Breast epithelium (tissue), 4 donors: ENCODE measurements at regions not wholly inside any gene's neighbourhood (a gene's known extent, or its start where the extent isn't known, plus 50 kb on each side); places are given as distances from the start of the nearest gene placed in this dataset.

Source experiments
- DNase-seq, 2 donors: peaks; one replicate each; pipeline ENCODE4 v3.0.0-alpha.2; 2019; ENCODE audit warnings: low spot score in 2 of 2
- H3K27ac ChIP-seq, 2 donors: fragments of 200-600 bp; sonication (generic) in 1 of 2; one replicate each; pipeline ENCODE4 v1.5.1; 2016 to 2019; ENCODE audit warnings: mild to moderate bottlenecking in 1 of 2
- H3K27me3 ChIP-seq, 2 donors: fragments of 200-600 bp; sonication (generic) in 1 of 2; one replicate each; pipeline versions ENCODE4 v1.5.1 to v1.6.0; 2017 to 2019; ENCODE audit warnings: control low read depth in 1 of 2, mild to moderate bottlenecking in 1 of 2
- H3K36me3 ChIP-seq: fragments of 200-600 bp; one replicate; pipeline ENCODE4 v1.5.1; 2019
- H3K4me1 ChIP-seq, 2 donors: fragments of 200-600 bp; sonication (generic); one replicate each; pipeline ENCODE4 v1.5.1; 2016 to 2019; ENCODE audit warnings: control low read depth in 1 of 2
- H3K4me3 ChIP-seq, 3 donors: fragments of 200-600 bp; sonication (generic); 1 replicate in 2 of 3; 2 replicates in 1 of 3; pipeline ENCODE4 v1.5.1; 2016 to 2019; ENCODE audit warnings: mild to moderate bottlenecking in 3 of 3, moderate library complexity in 2 of 3
- H3K9me3 ChIP-seq, 2 donors: fragments of 200-600 bp; sonication (generic) in 1 of 2; one replicate each; pipeline ENCODE4 v1.5.1; 2016 to 2019; ENCODE audit warnings: control low read depth in 1 of 2
- POLR2A ChIP-seq: fragments of 450-650 bp; IDR thresholded peaks from one replicate; pipeline ENCODE4 v1.6.1; 2016; ENCODE audit warnings: antibody characterized with exemption, mild to moderate bottlenecking, moderate library complexity
- POLR2AphosphoS5 ChIP-seq, 3 donors: sonication (generic); formaldehyde crosslinking; IDR thresholded peaks; one replicate each; pipeline ENCODE4 v1.6.1; 2017; ENCODE audit warnings: antibody characterized with exemption in 3 of 3
- intact Hi-C: fragments of 100-400 bp; cut with DNase I; formaldehyde crosslinking; loops from one replicate; pipeline ENCODE4 v1.15.1; 2023; ENCODE audit warnings: low total_unique reads
- TF ChIP-seq, protein P1 (sequence below), 3 donors: fragments of 450-650 bp; IDR thresholded peaks; one replicate each; pipeline ENCODE4 v1.5.1; 2016 to 2017; ENCODE audit warnings: antibody characterized with exemption in 3 of 3, mild to moderate bottlenecking in 3 of 3, moderate library complexity in 3 of 3

DNA sequence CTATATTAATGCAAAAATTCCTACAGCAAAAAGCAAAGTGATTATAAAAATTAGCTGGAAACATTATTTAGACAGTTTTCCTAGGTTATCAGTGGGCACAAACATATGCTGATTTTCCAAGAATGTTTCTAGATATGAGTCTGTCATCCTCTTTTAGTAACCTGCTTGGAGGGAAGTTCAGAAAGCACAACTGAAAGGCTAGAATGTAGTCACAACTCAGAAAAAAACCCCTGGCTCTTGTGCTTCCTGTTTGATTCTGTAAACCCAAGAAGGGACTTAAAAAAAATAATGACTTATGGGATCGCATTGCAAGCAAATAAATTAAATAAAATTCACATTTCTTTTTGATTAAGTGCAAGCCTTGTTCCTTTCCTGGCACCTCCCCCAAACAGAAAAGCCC is 708.4 kb upstream of the EPHA7 start:
- Histone ChIP-seq H3K4me3 (no peak overlapping the region), H3K9me3 (no peaks in the 10 kb centered on the region), H3K27me3 (no peaks in the 10 kb centered on the region), H3K27ac (no peak overlapping the region), H3K36me3 (no peaks in the 10 kb centered on the region), H3K4me1 (no peaks in the 10 kb centered on the region)
- intact Hi-C loops: no loop called here
- TF ChIP-seq POLR2A: no peak
- no peak for TF ChIP-seq POLR2AphosphoS5 (IDR thresholded peaks at IDR 0.05)
- TF ChIP-seq, protein P1, sequence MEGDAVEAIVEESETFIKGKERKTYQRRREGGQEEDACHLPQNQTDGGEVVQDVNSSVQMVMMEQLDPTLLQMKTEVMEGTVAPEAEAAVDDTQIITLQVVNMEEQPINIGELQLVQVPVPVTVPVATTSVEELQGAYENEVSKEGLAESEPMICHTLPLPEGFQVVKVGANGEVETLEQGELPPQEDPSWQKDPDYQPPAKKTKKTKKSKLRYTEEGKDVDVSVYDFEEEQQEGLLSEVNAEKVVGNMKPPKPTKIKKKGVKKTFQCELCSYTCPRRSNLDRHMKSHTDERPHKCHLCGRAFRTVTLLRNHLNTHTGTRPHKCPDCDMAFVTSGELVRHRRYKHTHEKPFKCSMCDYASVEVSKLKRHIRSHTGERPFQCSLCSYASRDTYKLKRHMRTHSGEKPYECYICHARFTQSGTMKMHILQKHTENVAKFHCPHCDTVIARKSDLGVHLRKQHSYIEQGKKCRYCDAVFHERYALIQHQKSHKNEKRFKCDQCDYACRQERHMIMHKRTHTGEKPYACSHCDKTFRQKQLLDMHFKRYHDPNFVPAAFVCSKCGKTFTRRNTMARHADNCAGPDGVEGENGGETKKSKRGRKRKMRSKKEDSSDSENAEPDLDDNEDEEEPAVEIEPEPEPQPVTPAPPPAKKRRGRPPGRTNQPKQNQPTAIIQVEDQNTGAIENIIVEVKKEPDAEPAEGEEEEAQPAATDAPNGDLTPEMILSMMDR (IDR thresholded peaks at IDR 0.05): no peak
- no peak for DNase-seq

DNA sequence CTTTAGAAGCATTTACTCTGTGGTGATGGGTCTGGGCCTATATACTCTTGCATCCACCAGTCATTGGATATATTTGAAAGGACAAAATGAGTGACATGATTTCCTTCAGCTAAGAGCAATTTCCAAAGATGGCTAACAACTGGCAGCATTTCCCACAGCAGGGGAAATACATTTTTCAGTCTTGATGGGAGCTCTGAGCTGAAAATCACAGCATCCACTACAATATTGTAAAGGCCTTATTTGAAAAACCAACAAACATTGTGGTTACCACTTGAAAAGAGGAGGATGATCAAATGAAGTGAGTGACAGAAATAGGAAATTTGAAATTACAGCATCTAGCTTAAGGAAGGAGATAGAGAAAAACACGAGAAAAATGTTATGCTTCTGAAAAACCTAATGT is 705.0 kb upstream of the EPHA7 start:
- H3K9me3 ChIP-seq: no peaks in the 10 kb centered on the region
- TF ChIP-seq POLR2A: no peak
- TF ChIP-seq, protein P1 (IDR thresholded peaks at IDR 0.05): no peak
- no peak for TF ChIP-seq POLR2AphosphoS5 (IDR thresholded peaks at IDR 0.05)
- no peaks in the 10 kb centered on the region for H3K36me3 ChIP-seq
- no peak for DNase-seq
- H3K27ac ChIP-seq: no peak overlapping the region
- H3K4me1 ChIP-seq: no peaks in the 10 kb centered on the region
- H3K27me3 ChIP-seq: no peaks in the 10 kb centered on the region
- H3K4me3 ChIP-seq: no peak overlapping the region
- intact Hi-C loops: no loop called here

DNA sequence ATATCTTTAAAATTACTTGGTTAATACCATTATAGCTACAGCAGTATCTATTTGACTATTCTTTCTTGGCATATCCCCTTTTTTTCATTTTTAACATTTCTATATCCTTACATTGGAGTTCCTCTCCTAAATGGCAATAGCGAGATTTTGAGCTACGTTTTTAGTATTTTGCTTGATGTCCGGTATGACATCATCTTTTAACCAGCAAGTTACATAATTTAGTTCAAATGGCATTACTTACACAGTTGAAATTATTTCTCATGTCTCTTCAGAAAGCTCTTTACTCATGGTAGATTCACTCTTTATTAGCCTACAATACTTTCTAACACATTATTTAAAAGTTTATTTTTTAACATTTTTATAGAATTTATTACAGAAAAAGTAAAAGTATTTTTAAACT is 701.7 kb upstream of the EPHA7 start:
- Histone ChIP-seq H3K9me3 (no peaks in the 10 kb centered on the region), H3K27me3 (no peaks in the 10 kb centered on the region), H3K27ac (no peak overlapping the region), H3K4me3 (no peak overlapping the region), H3K4me1 (no peaks in the 10 kb centered on the region), H3K36me3 (no peaks in the 10 kb centered on the region)
- intact Hi-C loops: no loop called here
- TF ChIP-seq POLR2A: no peak
- TF ChIP-seq, protein P1 (IDR thresholded peaks at IDR 0.05): no peak
- no peak for TF ChIP-seq POLR2AphosphoS5 (IDR thresholded peaks at IDR 0.05)
- DNase-seq: no peak

DNA sequence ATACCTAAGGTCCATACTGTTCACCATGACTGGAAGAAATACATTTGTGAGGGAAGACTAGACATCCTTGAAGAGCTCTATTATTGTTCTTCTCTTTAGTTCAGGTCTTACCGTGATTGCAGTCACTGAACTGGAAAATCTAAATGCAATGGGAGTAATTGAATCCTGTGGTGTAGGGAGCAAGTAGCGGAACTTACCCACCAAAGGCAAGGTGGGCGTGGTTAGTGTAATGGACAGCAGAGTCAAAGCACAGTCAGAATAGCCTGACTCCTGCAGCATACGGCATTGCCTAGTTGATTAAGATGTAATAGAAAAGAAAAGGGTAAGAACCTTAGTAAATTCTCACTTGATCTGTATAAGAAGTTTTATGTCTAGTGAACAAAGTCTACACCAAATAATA is 679.7 kb upstream of the EPHA7 start:
- Histone ChIP-seq H3K9me3 (no peaks in the 10 kb centered on the region), H3K27me3 (no peaks in the 10 kb centered on the region), H3K36me3 (no peaks in the 10 kb centered on the region), H3K4me3 (no peak overlapping the region), H3K4me1 (no peaks in the 10 kb centered on the region), H3K27ac (no peak overlapping the region)
- no peak for DNase-seq
- intact Hi-C loops: no loop called here
- TF ChIP-seq POLR2AphosphoS5 (IDR thresholded peaks at IDR 0.05): no peak
- TF ChIP-seq POLR2A: no peak
- TF ChIP-seq, protein P1 (IDR thresholded peaks at IDR 0.05): no peak

DNA sequence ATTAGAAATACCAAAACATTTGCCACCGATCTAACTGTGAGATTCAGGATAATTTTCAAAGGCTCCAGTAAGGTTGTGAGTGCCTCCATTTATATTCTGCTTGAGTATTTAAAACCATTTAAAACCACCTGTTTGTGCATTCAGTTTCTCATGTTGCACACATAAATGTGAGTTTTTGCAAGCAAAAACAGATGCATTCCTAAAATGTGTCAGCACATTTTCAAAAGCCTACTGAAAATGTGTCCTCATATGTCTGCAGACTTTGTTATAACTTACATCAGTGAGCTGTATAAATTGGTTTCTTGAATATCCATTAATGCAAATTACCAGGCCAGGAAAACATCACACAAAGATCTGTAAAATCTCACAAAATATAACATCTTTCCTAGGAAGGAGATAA is 676.6 kb upstream of the EPHA7 start:
- DNase-seq: no peak
- Histone ChIP-seq H3K27ac (no peak overlapping the region), H3K4me1 (no peaks in the 10 kb centered on the region), H3K4me3 (no peak overlapping the region), H3K36me3 (no peaks in the 10 kb centered on the region), H3K27me3 (no peaks in the 10 kb centered on the region), H3K9me3 (no peaks in the 10 kb centered on the region)
- TF ChIP-seq POLR2AphosphoS5 (IDR thresholded peaks at IDR 0.05) (no peak), POLR2A (no peak)
- TF ChIP-seq, protein P1 (IDR thresholded peaks at IDR 0.05): no peak
- intact Hi-C loops: no loop called here
